ENCODE measurements at regions not wholly inside any gene's neighbourhood (a gene's known extent, or its start where the extent isn't known, plus 50 kb on each side); places are given as distances from the start of the nearest gene placed in this dataset.
A peak's percentile ranks its signal among the peaks of the same experiment; 100 is the strongest.
"Not testable (repeated sequence)": the region's sequence is repeated elsewhere in the genome, so short reads cannot be mapped to it uniquely, and the experiment has no call there.

- no peak for DNase-seq
Measured at GRCh38 chr6:163893609-163894189, 479.2 kb downstream of the QKI start.

GRCh38 chr6:163892824-163893561 is 478.5 kb downstream of the QKI start:
- DNase-seq: no peak

GRCh38 chr6:163889904-163890514 is 475.5 kb downstream of the QKI start:
- DNase-seq: no peak

DNA sequence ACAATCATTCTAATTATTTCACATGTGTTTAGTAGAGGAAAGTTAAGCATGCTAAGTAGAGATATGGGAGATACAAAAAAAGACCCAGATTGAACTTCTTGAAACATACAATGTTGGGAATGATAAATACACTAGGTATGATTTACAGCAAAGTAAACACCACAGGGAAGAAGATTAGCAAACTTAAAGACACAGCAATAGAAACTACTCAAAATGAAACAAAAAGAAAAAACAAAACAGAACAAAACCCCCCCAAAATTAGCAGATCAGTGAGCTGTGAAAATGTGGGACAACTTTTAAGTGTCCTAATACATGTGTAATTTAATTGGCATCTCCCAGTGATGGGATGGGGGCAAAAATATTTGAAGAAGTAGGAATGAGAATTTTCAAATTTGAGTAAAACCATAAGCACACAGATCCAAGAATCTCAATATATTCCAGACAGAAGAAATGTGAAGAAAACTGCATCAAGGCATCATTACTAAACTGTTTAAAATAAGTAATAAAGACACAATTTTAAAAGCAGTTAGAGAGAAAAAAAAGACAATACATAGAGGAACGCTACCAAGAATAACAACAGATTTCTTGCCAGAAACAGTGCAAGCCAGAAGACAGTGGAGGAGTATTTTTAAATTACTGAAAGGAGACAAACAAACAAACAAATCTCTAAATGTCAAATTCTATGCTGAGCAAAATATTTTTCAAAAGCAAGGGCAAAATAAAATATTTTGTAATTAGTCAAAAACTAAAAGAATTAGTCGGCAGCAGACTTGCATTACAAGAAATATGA is 473.7 kb downstream of the QKI start:
- DNase-seq: no peak

DNA sequence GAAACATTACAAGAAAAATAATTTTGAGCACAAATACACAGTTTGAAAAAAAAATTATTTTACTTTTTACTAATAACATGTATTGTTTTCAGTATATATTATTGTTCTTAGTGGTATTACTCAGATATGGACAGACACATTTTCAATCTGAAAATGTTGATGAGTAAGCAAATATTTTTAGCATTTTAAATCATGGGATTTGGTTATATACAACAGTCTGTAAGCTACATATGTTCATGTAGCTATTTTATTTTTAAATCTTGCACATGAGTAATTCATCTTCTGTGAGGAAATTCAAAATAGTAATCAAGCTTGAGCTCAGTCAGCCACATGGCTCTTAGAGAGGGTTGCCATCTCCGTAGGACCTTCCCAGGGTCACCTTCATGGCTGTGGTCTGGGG is 471.9 kb downstream of the QKI start:
- no peak for DNase-seq

DNA sequence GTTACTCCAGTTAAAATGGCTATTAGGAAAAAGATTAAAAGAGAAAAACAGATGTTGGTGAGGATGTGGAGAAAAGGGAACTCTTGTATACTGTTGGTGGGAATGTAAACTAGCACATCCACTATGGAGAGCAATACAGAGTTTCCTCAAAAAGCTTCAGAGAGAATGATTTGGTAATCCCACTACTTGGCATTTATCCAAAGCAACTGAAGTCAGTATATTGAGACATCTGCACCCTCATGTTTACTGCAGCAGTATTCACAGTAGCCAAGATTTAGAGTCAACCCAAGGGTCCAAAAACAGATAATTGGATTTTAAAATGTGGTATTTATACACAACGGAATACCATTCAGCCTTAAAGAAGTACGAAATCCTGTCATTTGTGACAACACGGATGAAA is 469.5 kb downstream of the QKI start:
- DNase-seq: peak; percentile 6 to 9

DNA sequence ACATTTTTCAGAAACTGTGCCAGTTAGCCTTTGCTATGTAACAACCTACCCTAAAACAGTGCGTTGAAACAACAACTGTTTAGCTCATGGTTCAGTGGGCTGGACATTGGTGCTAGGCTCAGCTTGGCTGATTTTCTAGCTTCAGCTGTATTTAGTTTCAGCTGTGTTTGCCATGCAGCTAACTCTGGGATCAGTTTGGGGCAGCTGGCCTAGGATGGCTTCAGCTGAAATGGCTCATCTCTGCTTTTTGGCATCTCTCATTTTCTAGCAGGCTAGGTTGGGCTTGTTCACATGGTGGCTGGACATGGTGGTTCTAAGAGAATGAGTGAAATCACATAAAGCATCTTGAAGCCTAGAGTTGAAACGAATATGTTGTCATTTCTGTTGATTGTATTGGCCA is 464.2 kb downstream of the QKI start:
- no peak for DNase-seq

DNA sequence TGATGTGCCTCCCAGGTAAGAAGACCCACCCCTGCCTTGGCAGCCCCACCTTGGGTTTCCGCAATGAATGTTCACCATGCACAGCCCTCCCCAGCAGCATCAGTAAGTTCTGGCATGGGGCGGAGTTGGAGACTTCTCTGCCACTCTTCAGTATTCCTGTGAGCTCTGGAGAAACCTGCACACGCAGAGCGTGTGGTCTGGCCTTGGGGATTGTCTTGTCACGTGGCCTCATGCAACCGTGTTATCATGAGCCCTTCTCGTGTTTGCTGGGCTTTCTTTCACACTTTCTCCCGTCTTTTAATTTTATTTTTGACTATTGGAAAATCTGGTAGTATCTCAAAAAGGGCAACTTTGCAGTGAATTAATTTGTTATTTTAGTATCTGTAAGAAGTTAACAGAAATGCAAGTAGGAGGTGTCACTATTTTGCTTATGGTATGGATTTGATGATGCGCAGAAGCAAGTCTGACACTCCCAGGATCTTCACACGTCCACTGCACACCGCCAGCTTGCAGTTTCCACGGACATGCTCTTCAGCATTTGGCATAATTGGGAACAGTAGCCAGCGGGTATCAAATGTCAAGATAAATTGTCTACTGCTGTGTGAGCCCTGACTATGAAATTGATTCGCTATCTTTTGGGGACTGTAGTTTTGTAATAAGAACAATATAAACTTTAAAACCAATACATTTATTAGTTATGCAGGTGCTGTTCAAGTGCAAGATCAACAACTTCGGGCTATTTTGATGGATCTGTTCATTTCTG is 463.5 kb downstream of the QKI start:
- no peak for DNase-seq

DNA sequence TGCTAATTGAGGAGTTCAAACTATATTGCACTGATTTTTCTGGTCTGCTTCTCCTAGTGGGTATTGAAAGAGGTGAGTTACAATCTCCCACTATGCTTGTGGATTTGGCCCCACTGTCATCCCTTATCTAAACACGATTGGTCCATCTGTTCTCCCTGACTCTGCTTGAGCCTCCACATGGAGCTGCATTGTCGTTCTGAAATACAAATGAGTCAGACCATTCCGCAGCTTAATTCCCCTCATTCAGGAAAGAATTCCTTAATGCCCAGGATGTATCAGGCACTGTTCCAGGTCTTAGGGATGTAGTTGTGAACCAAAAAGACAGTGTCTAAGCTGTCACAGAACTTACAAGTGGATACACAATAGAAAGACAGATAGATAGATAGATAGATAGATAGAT is 461.9 kb downstream of the QKI start:
- no peak for DNase-seq

DNA sequence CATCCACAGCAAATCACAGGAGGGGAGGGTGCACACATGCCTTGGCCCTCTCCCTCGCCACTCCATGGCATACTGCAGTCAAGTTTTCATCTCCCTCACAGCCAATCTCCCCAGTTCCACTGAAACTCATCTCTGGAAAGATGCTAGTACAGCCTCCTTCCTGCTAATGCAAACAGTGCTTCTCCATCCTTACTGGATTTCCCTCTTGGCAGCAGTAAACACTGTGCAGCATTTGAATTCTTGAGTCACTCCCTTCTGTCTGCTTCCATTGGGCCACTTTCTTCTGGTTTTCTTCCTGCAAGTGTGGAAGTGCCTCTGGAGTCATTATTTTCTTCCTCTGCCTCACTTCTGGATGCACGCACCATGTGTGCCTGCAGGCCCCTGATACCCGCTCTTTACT is 460.3 kb downstream of the QKI start:
- DNase-seq: no peak

GRCh38 chr6:163872335-163872734 is 457.8 kb downstream of the QKI start:
- no peak for DNase-seq

DNA sequence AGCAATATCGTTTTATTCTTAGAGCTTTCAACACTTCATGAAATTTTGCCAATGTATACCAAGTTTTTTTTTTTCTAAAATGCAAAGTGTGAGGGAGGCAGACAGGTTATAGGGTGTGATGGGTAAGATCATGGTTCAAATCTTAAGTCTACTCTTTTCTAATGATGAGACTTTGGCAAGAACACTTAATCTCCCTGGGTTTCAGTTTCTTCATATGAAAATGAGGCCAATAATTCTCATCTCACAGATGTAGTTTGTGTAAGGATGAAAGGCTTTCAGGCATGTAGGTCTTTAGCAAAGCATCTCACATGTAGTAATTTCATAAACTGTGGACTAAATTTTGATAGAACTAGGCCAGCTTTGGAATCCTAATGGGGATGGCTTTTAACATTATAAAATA is 457.1 kb downstream of the QKI start:
- no peak for DNase-seq

DNA sequence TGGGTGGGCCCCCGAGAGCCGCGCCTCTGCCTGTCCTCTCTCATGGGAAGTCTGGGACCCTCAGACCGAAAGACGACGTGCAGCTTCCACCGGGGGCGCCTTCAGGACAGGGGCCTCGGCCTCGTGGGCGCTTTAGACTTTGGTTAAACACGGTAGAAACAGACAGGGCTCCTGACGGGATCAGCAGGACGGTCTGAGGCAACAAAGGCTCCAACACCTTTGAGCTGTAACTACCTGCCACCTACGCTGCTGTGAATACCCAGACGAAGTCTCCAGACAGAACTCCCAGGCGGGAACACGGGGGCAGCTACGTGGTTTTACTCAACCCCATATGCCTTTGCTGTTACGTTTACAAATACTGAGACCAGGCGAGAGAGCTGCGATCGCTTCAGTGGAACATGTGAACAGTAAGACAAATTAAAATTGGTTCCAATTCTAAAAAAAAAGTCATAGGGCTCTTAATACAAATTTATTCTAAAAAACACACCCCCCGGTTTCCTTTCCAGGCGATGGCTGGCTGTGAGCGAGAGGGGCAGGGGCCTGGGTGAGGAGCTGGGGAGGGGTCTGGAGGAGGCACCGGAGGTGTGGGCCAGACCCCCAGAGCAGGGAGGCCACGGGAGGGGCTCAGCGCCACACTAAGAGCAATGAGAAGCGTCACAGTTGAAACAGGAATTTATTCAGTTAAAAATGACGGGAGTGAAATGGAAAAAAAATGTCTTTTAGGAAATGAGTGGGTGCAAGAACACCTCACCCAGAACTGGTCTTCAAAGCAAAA is 453.2 kb downstream of the QKI start:
- DNase-seq: no peak

GRCh38 chr6:163866192-163866591 is 451.7 kb downstream of the QKI start:
- DNase-seq: no peak

DNA sequence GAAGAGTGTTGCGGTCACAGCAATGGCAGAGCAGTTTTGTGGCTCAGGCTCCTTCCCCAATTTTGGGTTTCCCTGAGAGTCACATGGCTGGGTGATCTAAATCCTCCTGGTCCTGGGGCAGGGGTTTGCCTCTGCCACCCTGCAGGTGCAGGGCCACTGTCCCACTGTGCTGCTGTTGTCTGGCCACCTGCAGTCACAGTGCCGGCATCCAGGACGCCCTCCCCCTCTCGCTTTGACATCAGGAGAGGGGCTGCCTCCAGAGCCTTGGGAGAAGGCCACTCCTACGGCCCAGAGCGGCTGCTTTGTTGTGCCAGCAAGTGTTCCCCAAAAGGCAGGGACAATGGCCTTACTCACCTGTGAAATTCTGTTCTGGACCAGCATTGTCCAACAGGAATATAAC is 449.0 kb downstream of the QKI start:
- no peak for DNase-seq

DNA sequence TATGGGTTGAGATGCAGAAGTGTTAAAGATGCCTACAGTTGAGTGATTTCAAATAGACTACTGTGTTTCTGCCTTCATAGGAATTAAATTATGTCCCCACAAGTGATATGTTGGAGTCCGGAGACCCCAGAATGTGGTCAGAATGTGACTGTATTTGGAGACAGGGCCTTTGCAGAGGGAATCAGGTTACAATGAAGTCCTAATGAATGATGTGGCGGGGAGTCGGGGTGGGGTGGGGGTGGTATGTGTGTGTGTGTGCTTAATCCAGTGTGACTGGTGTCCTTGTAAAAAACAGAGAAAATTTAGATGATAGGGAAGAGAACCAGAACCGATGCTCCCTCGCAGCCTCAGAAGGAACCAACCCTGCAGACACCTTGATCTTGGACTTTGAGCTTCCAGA is 448.2 kb downstream of the QKI start:
- no peak for DNase-seq

GRCh38 chr6:163861627-163862026 is 447.1 kb downstream of the QKI start:
- no peak for DNase-seq

DNA sequence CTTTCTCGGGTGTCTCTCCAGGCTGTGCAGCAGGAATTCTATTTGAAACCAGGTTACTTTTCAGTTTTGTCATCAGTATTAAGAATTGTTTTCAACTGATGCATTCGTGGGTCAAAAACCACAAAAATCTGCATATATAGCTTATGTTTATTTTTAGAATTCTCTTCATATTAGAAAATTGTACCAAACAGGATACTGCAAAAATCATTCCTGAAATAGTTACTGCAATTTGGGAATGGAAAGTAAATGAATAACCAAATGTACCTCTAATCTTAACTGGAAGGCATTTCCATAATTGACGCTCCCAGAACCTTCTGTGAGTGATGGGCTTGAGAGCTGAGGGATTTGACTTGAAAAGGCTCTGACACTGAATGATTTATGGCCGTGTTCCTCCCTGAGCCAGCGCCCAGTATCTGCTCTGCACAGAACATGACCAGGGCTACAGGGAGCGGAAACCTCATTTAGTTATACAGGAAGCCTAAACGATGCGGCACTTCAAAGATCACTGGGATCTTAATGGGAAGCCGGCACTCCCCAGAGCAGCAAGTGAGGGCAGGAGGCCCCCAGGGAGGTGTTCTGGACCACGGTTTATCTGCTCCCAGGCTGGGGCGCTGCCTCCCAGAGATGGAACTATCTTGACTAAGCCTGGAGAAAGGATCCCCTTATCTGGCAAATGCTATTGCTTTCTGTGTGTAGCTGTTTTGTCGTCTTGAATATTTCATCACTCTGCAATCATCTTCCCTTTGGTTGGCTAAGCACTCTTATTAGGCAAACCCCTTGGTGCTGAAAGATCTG is 446.0 kb downstream of the QKI start:
- peak; percentile 74 to 78 for DNase-seq

DNA sequence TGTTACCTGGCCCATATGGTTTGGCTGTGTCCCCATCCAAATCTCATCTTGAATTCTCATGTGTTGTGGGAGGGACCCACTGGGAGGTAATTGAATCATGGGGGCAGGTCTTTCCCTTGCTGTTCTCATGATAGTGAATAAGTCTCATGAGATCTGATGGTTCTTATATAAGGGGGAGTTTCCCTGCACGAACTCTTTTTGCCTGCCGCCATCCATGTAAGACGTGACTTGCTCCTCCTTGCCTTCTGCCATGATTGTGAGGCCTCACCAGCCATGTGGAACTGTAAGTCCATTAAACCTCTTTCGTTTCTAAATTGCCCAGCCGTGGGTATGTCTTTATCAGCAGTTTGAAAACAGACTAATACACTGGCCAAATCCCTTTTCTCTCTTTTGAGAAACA is 444.4 kb downstream of the QKI start:
- not testable (repeated sequence) for DNase-seq

- no peak for DNase-seq
Measured at GRCh38 chr6:163857421-163857820, 442.9 kb downstream of the QKI start.

DNA sequence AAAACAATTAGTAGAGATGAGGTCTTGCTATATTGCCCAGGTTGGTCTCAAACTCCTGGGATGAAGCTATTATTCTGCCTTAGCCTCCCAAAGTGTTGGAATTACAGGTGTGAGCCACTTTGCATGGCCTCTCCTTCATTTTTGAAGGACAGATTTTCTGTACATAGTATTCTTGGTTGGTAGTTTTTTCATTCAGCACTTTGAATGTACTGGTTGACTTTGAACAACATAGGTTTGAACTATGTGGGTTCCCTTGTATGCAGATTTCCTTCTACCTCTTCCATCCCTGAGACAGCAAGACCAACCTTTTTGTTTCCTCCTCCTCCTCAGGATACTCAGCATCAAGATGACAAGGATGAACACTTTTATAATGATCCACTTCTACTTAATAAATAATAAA is 436.4 kb downstream of the QKI start:
- no peak for DNase-seq
